A549 (cell line): ENCODE measurements at regions not wholly inside any gene's neighbourhood (a gene's known extent, or its start where the extent isn't known, plus 50 kb on each side); places are given as distances from the start of the nearest gene placed in this dataset.

Experiments
- ATAC-seq, 2 experiments: fragments of 200-7000 bp in 1 of 2; fragments of >200 bp in 1 of 2; cut with Nextera tagmentation in 1 of 2; cut with Tn5 transposase in 1 of 2; 3 replicates each; pipeline versions ENCODE4 v1.8.0 to v1.9.1; 2018 to 2020; ENCODE audit warnings: mild to moderate bottlenecking in 1 of 2, moderate library complexity in 1 of 2
- CTCF ChIA-PET: fragments of 300-600 bp; sonication (Branson Sonifier 250); formaldehyde crosslinking; extraction: SDS; loops from one replicate; lab custom pipeline; 2021; ENCODE audit warnings: antibody characterized with exemption, inconsistent platforms; lab: Yijun Ruan, JAX
- POLR2A ChIA-PET: fragments of 350-600 bp; formaldehyde crosslinking; extraction: SDS; loops from one replicate; lab custom pipeline; 2021; ENCODE audit warnings: antibody characterized with exemption, inconsistent platforms; lab: Yijun Ruan, JAX
- DNase-seq, 2 experiments: peaks; one replicate each; pipeline versions ENCODE4 v3.0.0 to v3.0.0-alpha.2; 2011 to 2016; ENCODE audit warnings: low read depth in 1 of 2, low spot score in 1 of 2
- FAIRE-seq: peaks from 2 replicates; lab custom pipeline; 2011; peaks lifted over from hg19 to GRCh38; lab: Jason Lieb, UNC
- H3K27ac ChIP-seq, 2 experiments: fragments of >200 bp; sonication (Bioruptor Twin); formaldehyde crosslinking; 3 replicates each; pipeline ENCODE4 v1.5.1; 2016 to 2017
- H3K4me1 ChIP-seq: fragments of >200 bp; sonication (Bioruptor Twin); formaldehyde crosslinking; 3 replicates; pipeline ENCODE4 v1.6.1; 2016
- H3K4me2 ChIP-seq: fragments of >200 bp; sonication (Bioruptor Twin); formaldehyde crosslinking; 3 replicates; pipeline ENCODE4 v1.6.1; 2016
- H3K4me3 ChIP-seq: fragments of >200 bp; sonication (Bioruptor Twin); formaldehyde crosslinking; 3 replicates; pipeline ENCODE4 v1.5.1; 2016
- H3K9me3 ChIP-seq: fragments of >200 bp; sonication (Bioruptor Twin); formaldehyde crosslinking; 3 replicates; pipeline ENCODE4 v1.6.1; 2016
- ESRRA ChIP-seq: fragments of 150-350 bp; IDR thresholded peaks from 2 replicates; pipeline ENCODE4 v1.6.1; 2014; ENCODE audit warnings: mild to moderate bottlenecking, low read length, borderline replicate concordance
- FOSB ChIP-seq: fragments of 250-450 bp; sonication (Bioruptor Pico); IDR thresholded peaks from 2 replicates; pipeline ENCODE4 v1.5.0; 2020; ENCODE audit warnings: mild to moderate bottlenecking, moderate library complexity
- HOXA7 ChIP-seq: fragments of 250-450 bp; sonication (Bioruptor Pico); IDR thresholded peaks from 2 replicates; pipeline ENCODE4 v1.5.0; 2020; ENCODE audit warnings: mild to moderate bottlenecking, moderate library complexity
- RAD21 ChIP-seq, 2 experiments: fragments of >200 bp in 1 of 2; sonication (Bioruptor Twin) in 1 of 2; formaldehyde crosslinking in 1 of 2; IDR thresholded peaks in 1 of 2; conservative IDR thresholded peaks in 1 of 2; 2 replicates in 1 of 2; 3 replicates in 1 of 2; pipeline ENCODE4 v1.6.1; 2012 to 2018; ENCODE audit warnings: inconsistent platforms in 1 of 2
- TFCP2L1 ChIP-seq: fragments of 250-450 bp; sonication (Bioruptor Pico); IDR thresholded peaks from 2 replicates; pipeline ENCODE4 v1.5.0; 2021; ENCODE audit warnings: mild to moderate bottlenecking
- ZFP36 ChIP-seq: fragments of 450-650 bp; IDR thresholded peaks from 2 replicates; pipeline ENCODE4 v1.6.1; 2014; ENCODE audit warnings: borderline replicate concordance; ENCODE audit not compliant: partially characterized antibody
- TF ChIP-seq, protein P1 (sequence below): IDR thresholded peaks from 2 replicates; pipeline ENCODE4 v1.6.1; 2012; ENCODE audit warnings: low read depth, borderline replicate concordance
- TF ChIP-seq, protein P2 (sequence below): fragments of >200 bp; sonication (Bioruptor Twin); formaldehyde crosslinking; IDR thresholded peaks from 3 replicates; pipeline ENCODE4 v1.6.1; 2016

DNA sequence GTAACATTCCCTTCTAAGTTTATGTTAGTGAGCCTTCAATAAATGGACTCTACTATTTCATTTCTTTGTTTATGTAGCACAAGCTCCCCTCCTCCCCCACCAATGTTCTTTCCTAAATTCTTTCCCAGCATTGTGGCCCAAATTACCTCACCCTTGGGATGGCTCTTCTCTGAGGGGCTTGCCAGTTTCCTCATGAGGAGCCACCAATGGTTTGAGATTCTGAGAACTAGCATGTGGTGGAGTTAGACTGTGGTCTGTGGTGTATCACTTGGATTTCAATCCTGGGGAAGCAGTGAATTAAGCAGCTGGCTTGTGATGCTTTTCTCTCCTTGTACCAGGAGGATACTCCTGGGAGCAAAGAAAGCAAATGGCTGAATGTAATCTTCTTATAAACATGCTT lies 50.0 kb upstream of the NPHP3 start:
- no peaks in the 10 kb centered on the region for H3K9me3 ChIP-seq
- ChIA-PET POLR2A (no interaction called here), CTCF (no interaction called here)
- no peak overlapping the region for H3K27ac ChIP-seq
- DNase-seq (no peak), FAIRE-seq (no peak), ATAC-seq (no peak)
- no peak overlapping the region for H3K4me3 ChIP-seq
- no peaks in the 10 kb centered on the region for H3K4me1 ChIP-seq
- H3K4me2 ChIP-seq, result no peak overlapping the region
- TF ChIP-seq FOSB (no peak), HOXA7 (CRISPR knock-in tag) (no peak), RAD21 (conservative IDR thresholded peaks at IDR 0.05 in 1 of 2, IDR thresholded peaks at IDR 0.05 in 1 of 2) (no peak), ESRRA (no peak), TFCP2L1 (CRISPR knock-in tag) (no peak), ZFP36 (no peak)
- TF ChIP-seq, protein P1, sequence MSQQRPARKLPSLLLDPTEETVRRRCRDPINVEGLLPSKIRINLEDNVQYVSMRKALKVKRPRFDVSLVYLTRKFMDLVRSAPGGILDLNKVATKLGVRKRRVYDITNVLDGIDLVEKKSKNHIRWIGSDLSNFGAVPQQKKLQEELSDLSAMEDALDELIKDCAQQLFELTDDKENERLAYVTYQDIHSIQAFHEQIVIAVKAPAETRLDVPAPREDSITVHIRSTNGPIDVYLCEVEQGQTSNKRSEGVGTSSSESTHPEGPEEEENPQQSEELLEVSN, result no peak
- TF ChIP-seq, protein P2, sequence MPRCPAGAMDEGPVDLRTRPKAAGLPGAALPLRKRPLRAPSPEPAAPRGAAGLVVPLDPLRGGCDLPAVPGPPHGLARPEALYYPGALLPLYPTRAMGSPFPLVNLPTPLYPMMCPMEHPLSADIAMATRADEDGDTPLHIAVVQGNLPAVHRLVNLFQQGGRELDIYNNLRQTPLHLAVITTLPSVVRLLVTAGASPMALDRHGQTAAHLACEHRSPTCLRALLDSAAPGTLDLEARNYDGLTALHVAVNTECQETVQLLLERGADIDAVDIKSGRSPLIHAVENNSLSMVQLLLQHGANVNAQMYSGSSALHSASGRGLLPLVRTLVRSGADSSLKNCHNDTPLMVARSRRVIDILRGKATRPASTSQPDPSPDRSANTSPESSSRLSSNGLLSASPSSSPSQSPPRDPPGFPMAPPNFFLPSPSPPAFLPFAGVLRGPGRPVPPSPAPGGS, result no peak
